CD14-positive monocyte (primary cell): ENCODE measurements at regions not wholly inside any gene's neighbourhood (a gene's known extent, or its start where the extent isn't known, plus 50 kb on each side); places are given as distances from the start of the nearest gene placed in this dataset.

Experiments used
- DNase-seq, 3 donors: peaks; one replicate each; pipeline ENCODE4 v3.0.0-alpha.2; 2011 to 2022
- H2AFZ ChIP-seq: 2 replicates; pipeline ENCODE4 v1.6.0; 2012; ENCODE audit warnings: mild to moderate bottlenecking, low read depth, low read length, inconsistent platforms; ENCODE audit not compliant: insufficient read depth, poor library complexity, severe bottlenecking
- H3K27ac ChIP-seq, 2 donors: 1 replicate in 1 of 2; 2 replicates in 1 of 2; pipeline ENCODE4 v1.5.1; 2012 to 2013; ENCODE audit warnings: low read length in 2 of 2, control low read depth in 1 of 2, inconsistent platforms in 1 of 2, low read depth in 1 of 2, mild to moderate bottlenecking in 1 of 2
- H3K27me3 ChIP-seq, 2 donors: one replicate each; pipeline versions ENCODE4 v1.6.0 to v1.6.1; 2011 to 2013; ENCODE audit warnings: low read length in 2 of 2; ENCODE audit not compliant: control insufficient read depth in 2 of 2, insufficient read depth in 2 of 2
- H3K36me3 ChIP-seq, 2 donors: replicated peaks in 1 of 2; 1 replicate in 1 of 2; 2 replicates in 1 of 2; pipeline versions ENCODE4 v1.5.1 to v1.6.1; 2012 to 2013; ENCODE audit warnings: low read length in 2 of 2, control low read depth in 1 of 2, inconsistent platforms in 1 of 2, mild to moderate bottlenecking in 1 of 2; ENCODE audit not compliant: insufficient read depth in 2 of 2, control insufficient read depth in 1 of 2
- H3K4me1 ChIP-seq, 2 donors: 1 replicate in 1 of 2; 2 replicates in 1 of 2; pipeline versions ENCODE4 v1.5.1 to v1.6.1; 2012 to 2013; ENCODE audit warnings: low read length in 2 of 2, control low read depth in 1 of 2, inconsistent platforms in 1 of 2, mild to moderate bottlenecking in 1 of 2, moderate library complexity in 1 of 2; ENCODE audit not compliant: insufficient read depth in 2 of 2, control insufficient read depth in 1 of 2
- H3K4me2 ChIP-seq: replicated peaks from 2 replicates; pipeline ENCODE3; 2012; ENCODE audit warnings: low read length, moderate library complexity, mild to moderate bottlenecking; ENCODE audit not compliant: poor library complexity, severe bottlenecking; ENCODE audit errors: extremely low read depth
- H3K4me3 ChIP-seq, 3 experiments: fragments of 200-600 bp in 1 of 3; sonication (generic) in 1 of 3; replicated peaks in 1 of 3; 1 replicate in 2 of 3; 2 replicates in 1 of 3; pipeline ENCODE4 v1.5.1; 2011 to 2013; ENCODE audit warnings: low read length in 3 of 3, mild to moderate bottlenecking in 3 of 3, control low read depth in 2 of 3, low read depth in 2 of 3, inconsistent platforms in 1 of 3, moderate library complexity in 1 of 3
- H3K79me2 ChIP-seq: 2 replicates; pipeline ENCODE4 v1.6.0; 2012; ENCODE audit warnings: mild to moderate bottlenecking, control low read depth, inconsistent platforms, low read length, moderate library complexity; ENCODE audit not compliant: insufficient read depth
- H3K9ac ChIP-seq: 2 replicates; pipeline ENCODE4 v1.6.0; 2017; ENCODE audit warnings: low read length, mild to moderate bottlenecking; ENCODE audit not compliant: insufficient read depth, poor library complexity, severe bottlenecking
- H3K9me3 ChIP-seq, 2 donors: replicated peaks in 1 of 2; 1 replicate in 1 of 2; 2 replicates in 1 of 2; pipeline versions ENCODE4 v1.5.1 to v1.6.1; 2012 to 2013; ENCODE audit warnings: low read length in 2 of 2, control low read depth in 1 of 2; ENCODE audit not compliant: control insufficient read depth in 1 of 2, insufficient read depth in 1 of 2
- H4K20me1 ChIP-seq: 2 replicates; pipeline ENCODE4 v1.6.0; 2012; ENCODE audit warnings: mild to moderate bottlenecking, low read length, control low read depth, moderate library complexity; ENCODE audit not compliant: insufficient read depth
- H3K27ac Mint-ChIP-seq, 7 donors: one replicate each; pipeline ENCODE4 v1.8.0; 2020; ENCODE audit warnings: mild to moderate bottlenecking in 7 of 7, mixed read lengths in 7 of 7, moderate library complexity in 6 of 7, inconsistent platforms in 2 of 7
- H3K27me3 Mint-ChIP-seq, 3 donors: one replicate each; pipeline ENCODE4 v1.8.0; 2021 to 2022; ENCODE audit warnings: low read depth in 3 of 3, mild to moderate bottlenecking in 3 of 3, mixed read lengths in 3 of 3, moderate library complexity in 3 of 3, inconsistent platforms in 1 of 3
- H3K36me3 Mint-ChIP-seq, 2 donors: one replicate each; pipeline ENCODE4 v1.8.0; 2020; ENCODE audit warnings: mixed read lengths in 2 of 2, inconsistent platforms in 1 of 2, mild to moderate bottlenecking in 1 of 2
- H3K4me1 Mint-ChIP-seq: one replicate; pipeline ENCODE4 v1.8.0; 2020; ENCODE audit warnings: mild to moderate bottlenecking, mixed read lengths
- H3K4me3 Mint-ChIP-seq, 2 donors: one replicate each; pipeline ENCODE4 v1.8.0; 2020; ENCODE audit warnings: mild to moderate bottlenecking in 2 of 2, mixed read lengths in 2 of 2, moderate library complexity in 1 of 2
- H3K9me3 Mint-ChIP-seq, 7 donors: one replicate each; pipeline ENCODE4 v1.8.0; 2020 to 2022; ENCODE audit warnings: mixed read lengths in 7 of 7, mild to moderate bottlenecking in 6 of 7, moderate library complexity in 6 of 7, inconsistent platforms in 2 of 7
- CTCF ChIP-seq: fragments of 200-600 bp; IDR thresholded peaks from one replicate; pipeline ENCODE4 v1.8.0; 2022; ENCODE audit warnings: antibody characterized with exemption, mild to moderate bottlenecking
- WGBS: methylation state at CpG from one replicate; pipeline ENCODE4 v1.1.5; 2013; ENCODE audit warnings: missing lambda C conversion rate; ENCODE audit not compliant: insufficient coverage; 5-methylcytosine and 5-hydroxymethylcytosine counted together
- intact Hi-C, 2 donors: fragments of 100-400 bp; cut with micrococcal nuclease; formaldehyde crosslinking; loops; one replicate each; pipeline versions ENCODE4 v1.15.0 to v1.15.1; 2023

GRCh38 chr7:35336444-35336843, 82.5 kb upstream of the TBX20 start:
- Histone ChIP-seq H3K9me3 (peaks cover 0 to 6% of the 10 kb centered on the region in 2 donors), H3K79me2 (no peaks in the 10 kb centered on the region), H2AFZ (no peak overlapping the region), H3K4me1 (no peaks in the 10 kb centered on the region), H3K36me3 (no peaks in the 10 kb centered on the region), H3K4me2 (no peak overlapping the region), H4K20me1 (no peaks in the 10 kb centered on the region), H3K27ac (no peak overlapping the region), H3K27me3 (no peaks in the 10 kb centered on the region), H3K9ac (no peak overlapping the region), H3K4me3 (no peak overlapping the region)
- DNase-seq = no peak
- Mint-ChIP-seq H3K9me3 (peaks cover 0 to 6% (median 0%) of the 10 kb centered on the region in 7 donors), H3K27me3 (peaks cover 4 to 8% (median 7%) of the 10 kb centered on the region in 3 donors), H3K4me1 (no peaks in the 10 kb centered on the region), H3K27ac (no peak overlapping the region), H3K36me3 (no peaks in the 10 kb centered on the region), H3K4me3 (no peak overlapping the region)
- no peak for TF ChIP-seq CTCF
- WGBS = 78% methylated on average over 6 of the region's 6 CpGs
- intact Hi-C loops = no loop called here

- H3K79me2 ChIP-seq = no peaks in the 10 kb centered on the region
- H3K4me1 Mint-ChIP-seq = no peaks in the 10 kb centered on the region
- H3K9me3 Mint-ChIP-seq = peaks cover 0 to 2% (median 0%) of the 10 kb centered on the region in 7 donors
- H3K4me2 ChIP-seq = no peak overlapping the region
- intact Hi-C loops = no loop called here
- no peaks in the 10 kb centered on the region for H3K36me3 ChIP-seq
- peaks cover 0 to 3% of the 10 kb centered on the region in 2 donors for H3K9me3 ChIP-seq
- H3K27ac ChIP-seq = no peak overlapping the region
- DNase-seq = no peak
- no peak overlapping the region for H3K4me3 ChIP-seq
- 67% methylated on average over 1 of the region's 3 CpGs for WGBS
- no peak overlapping the region for H3K9ac ChIP-seq
- no peak overlapping the region for H3K4me3 Mint-ChIP-seq
- H3K27me3 ChIP-seq = no peaks in the 10 kb centered on the region
- H4K20me1 ChIP-seq = no peaks in the 10 kb centered on the region
- TF ChIP-seq CTCF = no peak
- H3K27me3 Mint-ChIP-seq = peaks cover 5 to 10% (median 7%) of the 10 kb centered on the region in 3 donors
- no peaks in the 10 kb centered on the region for H3K36me3 Mint-ChIP-seq
- no peak overlapping the region for H3K27ac Mint-ChIP-seq
- no peaks in the 10 kb centered on the region for H3K4me1 ChIP-seq
- H2AFZ ChIP-seq = no peak overlapping the region
These were observed 80.6 kb upstream of the TBX20 start for GRCh38 chr7:35334506-35334905.
